HG03378 (cell line): ENCODE measurements at regions not wholly inside any gene's neighbourhood (a gene's known extent, or its start where the extent isn't known, plus 50 kb on each side); places are given as distances from the start of the nearest gene placed in this dataset.
"Not testable (repeated sequence)": the region's sequence is repeated elsewhere in the genome, so short reads cannot be mapped to it uniquely, and the experiment has no call there.

Experiments used
- ATAC-seq: cut with Tn5 transposase; IDR thresholded peaks from one replicate; pipeline ENCODE4 v1.9.1; 2021; ENCODE audit warnings: mild to moderate bottlenecking, moderate library complexity; ENCODE audit not compliant: unreplicated experiment

DNA sequence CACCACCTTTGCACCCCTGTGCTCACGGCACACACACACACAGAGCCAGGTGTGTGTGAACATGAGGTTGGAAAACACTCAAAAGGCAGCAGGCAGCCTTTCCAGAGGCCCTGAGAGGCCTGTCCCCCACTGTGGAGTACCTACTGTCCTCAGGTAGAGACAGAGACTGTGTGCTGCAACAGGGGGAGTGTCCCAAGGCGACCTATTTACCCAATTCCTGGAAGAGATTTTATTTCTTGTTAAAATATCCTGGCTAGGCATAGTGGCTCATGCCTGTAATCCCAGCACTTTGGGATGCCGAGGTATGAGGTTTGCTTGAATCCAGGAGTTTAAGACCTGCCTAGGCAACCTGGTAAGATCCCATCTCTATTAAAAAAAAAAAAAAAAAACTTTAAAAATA is 108.5 kb downstream of the COPRS start:
- no peak for ATAC-seq

GRCh38 chr17:31748881-31749280 is 110.2 kb downstream of the COPRS start:
- no peak for ATAC-seq

DNA sequence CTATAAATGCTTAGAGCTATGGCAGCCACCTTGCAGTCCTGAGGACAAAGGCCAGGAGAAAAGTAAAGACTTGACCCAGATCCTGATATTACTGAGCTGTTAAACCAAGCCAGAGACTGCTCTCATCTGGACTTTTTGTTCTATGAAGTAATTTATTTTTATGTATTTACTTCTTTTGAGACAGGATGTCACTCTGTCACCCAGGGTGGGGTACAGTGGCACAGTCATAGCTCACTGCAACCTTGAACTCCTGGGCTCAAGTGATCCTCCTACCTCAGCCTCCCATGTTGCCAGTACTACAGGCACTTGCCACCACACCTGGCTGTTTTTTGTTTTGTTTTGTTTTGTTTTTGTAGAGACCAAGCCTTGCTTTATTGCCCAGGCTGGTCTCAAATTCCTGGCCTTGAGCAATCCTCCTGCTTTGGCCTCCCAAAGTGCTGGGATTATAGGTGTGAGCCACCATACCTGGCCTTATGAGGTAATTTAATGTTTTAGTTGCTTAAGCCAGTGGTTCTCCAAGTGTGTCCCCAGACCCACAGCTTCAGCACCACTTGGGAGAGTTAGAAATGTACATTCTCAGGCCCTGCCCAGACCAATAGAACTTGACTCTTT is 112.1 kb downstream of the COPRS start:
- ATAC-seq = no peak

GRCh38 chr17:31745964-31746600 is 113.0 kb downstream of the COPRS start:
- no peak for ATAC-seq

GRCh38 chr17:31744511-31744951 is 114.5 kb downstream of the COPRS start:
- ATAC-seq = no peak

- ATAC-seq = no peak
These were observed 115.2 kb downstream of the COPRS start for GRCh38 chr17:31743797-31744196.

DNA sequence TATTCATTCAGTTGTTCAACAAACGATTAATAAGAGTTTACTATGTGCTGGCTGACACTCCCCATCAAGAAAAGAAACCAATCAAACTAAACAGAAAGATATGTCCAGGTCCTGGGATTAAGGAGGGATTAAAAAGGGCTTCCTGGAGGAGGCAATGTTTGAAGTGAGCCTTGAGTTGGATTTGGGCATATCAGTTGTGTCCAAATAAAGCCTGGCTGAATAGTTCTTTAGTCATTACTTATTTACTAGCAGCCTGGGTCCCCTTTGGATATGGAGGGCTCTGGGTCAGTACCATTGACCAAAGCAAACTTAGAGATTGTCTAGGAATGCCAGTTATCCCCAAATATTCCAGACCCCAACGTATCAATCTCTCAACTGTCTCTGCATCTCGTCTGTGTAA is 117.7 kb downstream of the COPRS start:
- no peak for ATAC-seq

- ATAC-seq = no peak
These were observed 118.4 kb downstream of the COPRS start for GRCh38 chr17:31740611-31741082.

DNA sequence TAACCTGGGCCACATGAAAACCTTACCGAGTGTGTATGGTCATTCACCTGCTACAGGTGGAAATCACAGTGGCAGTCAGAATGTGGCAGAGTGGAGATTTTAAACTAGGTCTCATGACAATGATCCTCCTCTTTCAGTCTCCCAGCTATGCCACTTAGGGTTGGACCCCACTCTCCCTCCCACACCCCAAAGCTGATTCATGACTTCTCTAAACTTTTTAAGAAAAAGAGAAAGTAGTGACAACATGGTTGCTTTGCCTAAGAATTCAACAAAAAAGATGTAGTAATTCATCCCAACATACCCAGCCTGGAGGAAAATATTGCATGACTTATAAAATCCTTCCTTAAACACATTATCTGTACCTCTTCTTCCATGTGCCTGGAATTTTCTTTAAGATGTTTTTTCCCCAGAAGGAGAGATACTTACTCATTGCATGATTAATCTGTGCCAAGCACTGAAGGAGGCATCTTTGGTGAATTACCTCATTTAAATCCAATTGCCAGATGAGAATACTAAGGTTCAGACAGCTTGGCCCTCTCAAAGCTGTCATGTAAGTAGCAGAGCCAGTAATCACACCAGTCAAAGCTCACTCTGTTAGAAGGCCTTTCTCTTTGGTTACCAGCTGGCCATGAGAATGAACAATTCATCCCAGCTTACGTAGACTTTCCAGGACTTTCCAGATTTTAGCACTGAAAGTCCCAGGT is 119.9 kb downstream of the COPRS start:
- ATAC-seq = no peak

- no peak for ATAC-seq
These were observed 120.6 kb downstream of the COPRS start for GRCh38 chr17:31738488-31738887.

GRCh38 chr17:31738067-31738466 is 121.0 kb downstream of the COPRS start:
- ATAC-seq = no peak

DNA sequence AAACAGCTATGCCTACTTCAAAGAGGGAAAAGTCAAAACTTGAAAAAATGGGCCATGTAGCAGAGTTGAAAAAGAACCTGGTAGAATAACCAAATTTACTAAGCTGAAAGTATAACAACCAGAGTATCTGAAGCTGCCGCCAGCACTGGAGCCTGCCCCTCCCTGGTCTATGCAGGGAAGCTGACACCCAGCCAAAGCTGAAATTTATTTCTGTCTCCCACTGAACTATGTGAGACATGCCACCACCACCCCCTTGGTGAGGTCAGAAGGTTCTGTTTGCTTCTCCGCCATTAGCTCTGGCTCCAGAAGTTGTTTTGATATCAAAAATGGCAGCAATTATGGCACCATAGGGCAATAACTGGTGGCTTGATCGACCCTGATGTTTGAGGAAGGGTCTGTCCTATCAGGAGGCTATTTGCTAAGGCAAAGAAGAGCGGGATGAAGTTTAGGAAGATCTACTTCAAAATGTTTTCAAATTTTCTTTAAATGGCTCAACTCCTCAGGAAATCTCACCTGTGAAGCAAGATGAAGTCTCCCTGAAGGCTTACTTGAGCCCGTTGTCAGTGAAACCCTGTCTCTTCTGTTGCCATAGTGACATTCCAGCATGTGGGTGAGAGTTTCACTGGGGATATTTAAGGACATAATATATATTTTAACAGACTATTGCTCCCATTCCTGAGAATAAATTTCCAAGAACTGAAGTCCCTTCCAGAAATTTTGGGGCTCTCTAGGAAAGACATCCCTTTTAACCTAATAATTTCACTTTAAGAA is 122.0 kb downstream of the COPRS start:
- no peak for ATAC-seq

GRCh38 chr17:31733326-31733725 is 125.7 kb downstream of the COPRS start:
- ATAC-seq = no peak

GRCh38 chr17:31731585-31732154 is 127.4 kb downstream of the COPRS start:
- ATAC-seq = not testable (repeated sequence)

- no peak for ATAC-seq
These were observed 127.9 kb downstream of the COPRS start for GRCh38 chr17:31731118-31731517.

DNA sequence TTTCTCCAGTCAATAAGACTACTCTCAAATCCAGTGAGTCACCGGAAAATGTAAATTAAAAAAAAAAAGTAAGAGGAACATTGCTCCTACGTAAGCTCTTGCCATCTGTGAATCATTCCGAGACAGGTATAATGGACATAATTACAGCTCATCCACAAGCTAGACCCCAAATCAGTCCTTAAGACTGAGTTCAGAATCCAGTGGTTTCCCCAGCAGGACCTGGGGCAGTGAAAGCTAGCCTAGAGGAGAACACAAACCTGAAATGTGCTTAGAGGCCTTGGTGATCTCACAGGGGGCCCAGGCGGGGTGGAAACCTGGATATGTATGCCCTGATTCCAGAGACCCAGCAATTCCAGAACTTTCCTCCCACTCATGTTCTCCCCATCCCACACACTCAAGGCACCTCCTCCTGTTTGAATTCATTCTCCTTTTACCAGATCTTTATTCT is 132.0 kb downstream of the COPRS start:
- no peak for ATAC-seq

DNA sequence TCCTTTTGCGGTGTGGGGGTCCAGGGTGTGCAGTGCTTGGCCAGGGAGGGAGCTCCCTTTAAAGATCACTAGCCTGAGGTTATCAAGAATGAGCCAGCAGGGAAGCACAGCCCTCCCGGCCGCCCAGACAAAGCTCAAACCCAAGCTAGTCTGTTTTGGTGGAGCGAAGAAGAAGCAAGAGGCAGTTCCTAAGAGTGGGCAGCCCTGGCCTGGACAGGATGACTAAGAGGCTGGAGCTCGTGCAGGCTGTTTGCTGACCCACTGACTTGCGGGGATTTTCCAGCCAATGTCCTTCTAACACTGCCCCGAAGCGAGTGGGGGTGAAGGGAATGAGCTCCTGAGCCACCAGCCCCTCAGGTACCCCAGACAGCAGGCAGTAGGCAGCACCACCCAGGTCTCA is 134.4 kb downstream of the COPRS start:
- no peak for ATAC-seq

GRCh38 chr17:31724026-31724425 is 135.0 kb downstream of the COPRS start:
- ATAC-seq = no peak

GRCh38 chr17:31722251-31723056 is 136.6 kb downstream of the COPRS start:
- no peak for ATAC-seq
